WERI-Rb-1 (cell line): ENCODE measurements at regions not wholly inside any gene's neighbourhood (a gene's known extent, or its start where the extent isn't known, plus 50 kb on each side); places are given as distances from the start of the nearest gene placed in this dataset.

Source experiments
- DNase-seq: peaks from one replicate; pipeline ENCODE4 v3.0.0-alpha.2; 2020
- H3K27ac ChIP-seq: fragments of 250-450 bp; sonication (Bioruptor Pico); 2 replicates; pipeline ENCODE4 v1.5.1; 2020; ENCODE audit warnings: mild to moderate bottlenecking, moderate library complexity
- H3K27me3 ChIP-seq: fragments of 250-450 bp; sonication (Bioruptor Pico); 2 replicates; pipeline ENCODE4 v1.5.1; 2021; ENCODE audit warnings: mild to moderate bottlenecking, low read depth, moderate library complexity; ENCODE audit not compliant: insufficient read depth, severe bottlenecking
- H3K36me3 ChIP-seq: fragments of 250-450 bp; sonication (Bioruptor Pico); 2 replicates; pipeline ENCODE4 v1.5.1; 2020; ENCODE audit warnings: mild to moderate bottlenecking, moderate library complexity
- H3K4me3 ChIP-seq: 2 replicates; pipeline ENCODE4 v1.5.1; 2011; ENCODE audit warnings: low read depth, mild to moderate bottlenecking, control low read depth, low read length
- H3K9me3 ChIP-seq: fragments of 250-450 bp; sonication (Bioruptor Pico); 2 replicates; pipeline ENCODE4 v1.5.1; 2021; ENCODE audit warnings: mild to moderate bottlenecking, moderate library complexity; ENCODE audit not compliant: severe bottlenecking
- CTCF ChIP-seq: IDR thresholded peaks from 2 replicates; pipeline ENCODE4 v1.5.1; 2011; ENCODE audit warnings: low read depth, mild to moderate bottlenecking, control low read depth, inconsistent platforms, low read length

- Histone ChIP-seq H3K36me3 (no peaks in the 10 kb centered on the region), H3K27ac (no peak overlapping the region), H3K27me3 (no peaks in the 10 kb centered on the region), H3K9me3 (no peaks in the 10 kb centered on the region), H3K4me3 (no peak overlapping the region)
- TF ChIP-seq CTCF: no peak
- no peak for DNase-seq
Observed at GRCh38 chr14:94677747-94678146, 65.6 kb downstream of the SERPINA3 start.

GRCh38 chr14:94677213-94677612 is 65.0 kb downstream of the SERPINA3 start:
- Histone ChIP-seq H3K9me3 (no peaks in the 10 kb centered on the region), H3K4me3 (no peak overlapping the region), H3K27me3 (no peaks in the 10 kb centered on the region), H3K27ac (no peak overlapping the region), H3K36me3 (no peaks in the 10 kb centered on the region)
- no peak for TF ChIP-seq CTCF
- no peak for DNase-seq

- no peak for TF ChIP-seq CTCF
- no peak for DNase-seq
- no peaks in the 10 kb centered on the region for H3K9me3 ChIP-seq
Observed at GRCh38 chr14:94676495-94677185, 64.4 kb downstream of the SERPINA3 start.

GRCh38 chr14:94675036-94675435 is 62.8 kb downstream of the SERPINA3 start:
- no peak overlapping the region for H3K4me3 ChIP-seq
- H3K27me3 ChIP-seq: no peaks in the 10 kb centered on the region
- H3K27ac ChIP-seq: no peak overlapping the region
- H3K36me3 ChIP-seq: no peaks in the 10 kb centered on the region
- no peak for DNase-seq
- no peak for TF ChIP-seq CTCF
- no peaks in the 10 kb centered on the region for H3K9me3 ChIP-seq

More at GRCh38 chr14:94676495-94677185, 64.4 kb downstream of the SERPINA3 start:
- no peaks in the 10 kb centered on the region for H3K27me3 ChIP-seq
- H3K36me3 ChIP-seq: no peaks in the 10 kb centered on the region
- H3K4me3 ChIP-seq: no peak overlapping the region
- H3K27ac ChIP-seq: no peak overlapping the region

GRCh38 chr14:94673781-94674231 is 61.6 kb downstream of the SERPINA3 start:
- no peak for DNase-seq

More at GRCh38 chr14:94673781-94674231, 61.6 kb downstream of the SERPINA3 start:
- Histone ChIP-seq H3K36me3 (no peaks in the 10 kb centered on the region), H3K4me3 (no peak overlapping the region), H3K27ac (no peak overlapping the region), H3K9me3 (no peaks in the 10 kb centered on the region), H3K27me3 (no peaks in the 10 kb centered on the region)
- no peak for TF ChIP-seq CTCF
